HEK293 (cell line): ENCODE measurements at regions not wholly inside any gene's neighbourhood (a gene's known extent, or its start where the extent isn't known, plus 50 kb on each side); places are given as distances from the start of the nearest gene placed in this dataset.

Experiments
- CTCF ChIA-PET: fragments of 350-600 bp; formaldehyde crosslinking; extraction: SDS; loops from one replicate; lab custom pipeline; 2021; ENCODE audit warnings: antibody characterized with exemption; lab: Yijun Ruan, JAX
- POLR2A ChIA-PET: fragments of 300-600 bp; formaldehyde crosslinking; extraction: SDS; loops from one replicate; lab custom pipeline; 2020; ENCODE audit warnings: antibody characterized with exemption, inconsistent platforms; lab: Yijun Ruan, JAX
- H3K27ac ChIP-seq: fragments of 200-500 bp; sonication (Bioruptor generic); 2 replicates; pipeline ENCODE4 v1.5.1; 2014; ENCODE audit warnings: low read depth, low read length, control low read depth, inconsistent platforms; ENCODE audit errors: extremely low read depth
- H3K36me3 ChIP-seq, 2 experiments: fragments of 200-500 bp in 1 of 2; sonication (Bioruptor generic) in 1 of 2; 1 replicate in 1 of 2; 2 replicates in 1 of 2; pipeline ENCODE4 v1.5.1; 2014 to 2017; ENCODE audit warnings: inconsistent platforms in 2 of 2, low read length in 2 of 2; ENCODE audit not compliant: control insufficient read depth in 2 of 2, insufficient read depth in 1 of 2
- H3K4me1 ChIP-seq: fragments of 200-500 bp; sonication (Bioruptor generic); 2 replicates; pipeline ENCODE4 v1.5.1; 2014; ENCODE audit warnings: mild to moderate bottlenecking, low read length, inconsistent platforms; ENCODE audit not compliant: control insufficient read depth, insufficient read depth
- H3K4me3 ChIP-seq: 2 replicates; pipeline ENCODE4 v1.5.1; 2011; ENCODE audit warnings: low read depth, mild to moderate bottlenecking, control low read depth, low read length, moderate library complexity
- H3K9me3 ChIP-seq: fragments of 200-500 bp; sonication (Bioruptor generic); 2 replicates; pipeline ENCODE4 v1.5.1; 2014; ENCODE audit warnings: low read depth, low read length, inconsistent platforms; ENCODE audit not compliant: control insufficient read depth, insufficient read depth
- YY2 ChIP-seq: fragments of 450-650 bp; formaldehyde crosslinking; IDR thresholded peaks from 2 replicates; pipeline ENCODE4 v1.5.1; 2016; ENCODE audit warnings: missing biosample characterization, missing genetic modification characterization
- ZFHX2 ChIP-seq: fragments of 450-650 bp; formaldehyde crosslinking; conservative IDR thresholded peaks from 2 replicates; pipeline ENCODE4 v1.5.1; 2016; ENCODE audit warnings: missing biosample characterization, missing genetic modification characterization
- ZFP69B ChIP-seq: fragments of 450-650 bp; formaldehyde crosslinking; IDR thresholded peaks from 2 replicates; pipeline ENCODE4 v1.5.1; 2016; ENCODE audit warnings: missing biosample characterization, missing genetic modification characterization
- ZNF174 ChIP-seq: fragments of 450-650 bp; formaldehyde crosslinking; IDR thresholded peaks from 2 replicates; pipeline ENCODE4 v1.5.0; 2017; ENCODE audit warnings: missing biosample characterization, mild to moderate bottlenecking, missing genetic modification characterization
- ZNF19 ChIP-seq: fragments of 450-650 bp; formaldehyde crosslinking; IDR thresholded peaks from 2 replicates; pipeline ENCODE4; 2016; ENCODE audit warnings: missing biosample characterization, missing genetic modification characterization, low read depth
- ZNF223 ChIP-seq: fragments of 450-650 bp; formaldehyde crosslinking; IDR thresholded peaks from 2 replicates; pipeline ENCODE4 v1.5.1; 2016; ENCODE audit warnings: missing biosample characterization, missing genetic modification characterization
- ZNF23 ChIP-seq: fragments of 450-650 bp; formaldehyde crosslinking; IDR thresholded peaks from 2 replicates; pipeline ENCODE4 v1.5.1; 2016; ENCODE audit warnings: missing biosample characterization, missing genetic modification characterization, borderline replicate concordance
- ZNF239 ChIP-seq: fragments of 450-650 bp; formaldehyde crosslinking; IDR thresholded peaks from 2 replicates; pipeline ENCODE4 v1.5.1; 2016; ENCODE audit warnings: missing biosample characterization, missing genetic modification characterization
- ZNF274 ChIP-seq, 2 experiments: fragments of 200-500 bp in 1 of 2; fragments of 450-650 bp in 1 of 2; sonication (Bioruptor generic) in 1 of 2; formaldehyde crosslinking in 1 of 2; IDR thresholded peaks; 2 replicates each; pipeline versions ENCODE4 v1.5.1 to v1.6.1; 2014 to 2016; ENCODE audit warnings: borderline replicate concordance in 1 of 2, inconsistent platforms in 1 of 2, low read length in 1 of 2, missing biosample characterization in 1 of 2, missing genetic modification characterization in 1 of 2
- ZNF311 ChIP-seq: fragments of 450-650 bp; formaldehyde crosslinking; IDR thresholded peaks from 2 replicates; pipeline ENCODE4 v1.5.1; 2017; ENCODE audit warnings: missing biosample characterization, missing genetic modification characterization, borderline replicate concordance
- ZNF335 ChIP-seq: fragments of 450-650 bp; formaldehyde crosslinking; conservative IDR thresholded peaks from 2 replicates; pipeline ENCODE4 v1.5.1; 2016; ENCODE audit warnings: missing biosample characterization, missing genetic modification characterization
- ZNF391 ChIP-seq: fragments of 450-650 bp; formaldehyde crosslinking; IDR thresholded peaks from 2 replicates; pipeline ENCODE4 v1.5.1; 2016; ENCODE audit warnings: low read depth, missing biosample characterization, missing genetic modification characterization, borderline replicate concordance
- ZNF501 ChIP-seq: fragments of 450-650 bp; formaldehyde crosslinking; IDR thresholded peaks from 2 replicates; pipeline ENCODE4 v1.5.1; 2016; ENCODE audit warnings: missing biosample characterization, missing genetic modification characterization
- ZNF530 ChIP-seq: fragments of 450-650 bp; formaldehyde crosslinking; IDR thresholded peaks from 2 replicates; pipeline ENCODE4 v1.5.1; 2016; ENCODE audit warnings: low read depth, missing biosample characterization, missing genetic modification characterization
- ZNF571 ChIP-seq: fragments of 450-650 bp; formaldehyde crosslinking; IDR thresholded peaks from 2 replicates; pipeline ENCODE4 v1.5.0; 2017; ENCODE audit warnings: missing biosample characterization, missing genetic modification characterization
- ZNF785 ChIP-seq: fragments of 450-650 bp; formaldehyde crosslinking; IDR thresholded peaks from 2 replicates; pipeline ENCODE4 v1.5.1; 2016; ENCODE audit warnings: missing biosample characterization, missing genetic modification characterization
- TF ChIP-seq, protein P1 (sequence below): fragments of 450-650 bp; formaldehyde crosslinking; IDR thresholded peaks from 2 replicates; pipeline ENCODE4 v1.5.1; 2016; ENCODE audit warnings: missing biosample characterization, missing genetic modification characterization, borderline replicate concordance
- TF ChIP-seq, protein P2 (sequence below): fragments of 450-650 bp; formaldehyde crosslinking; conservative IDR thresholded peaks from 2 replicates; pipeline ENCODE4 v1.5.1; 2016; ENCODE audit warnings: low read depth, missing biosample characterization, missing genetic modification characterization

DNA sequence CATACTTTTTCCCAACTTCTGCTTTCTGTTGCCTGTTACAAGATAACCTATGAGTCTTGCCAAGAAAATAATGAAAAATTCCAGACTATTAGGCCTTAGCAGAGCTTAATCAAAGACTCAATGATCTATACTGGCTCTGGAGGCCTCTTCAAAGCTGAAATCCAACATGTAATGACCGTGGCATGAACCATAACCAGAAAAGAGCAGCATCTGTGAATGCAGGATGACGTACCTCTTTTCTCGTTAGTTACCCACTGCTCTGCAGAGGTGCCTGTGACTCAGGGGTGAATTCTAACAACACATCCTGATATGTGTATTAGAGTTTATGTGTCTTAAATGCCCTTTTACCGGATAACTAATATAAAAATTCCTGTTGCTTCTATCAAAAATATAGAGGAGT, 645.4 kb downstream of the PRELID2 start:
- H3K27ac ChIP-seq: no peak overlapping the region
- TF ChIP-seq ZFP69B (tag by site-specific recombination) (no peak), ZNF501 (no peak), ZNF274 (IDR thresholded peaks at IDR 0.05; ENCODE audit: low read length) (no peak), ZNF274 (tag by site-specific recombination; IDR thresholded peaks at IDR 0.05; ENCODE audit: borderline replicate concordance) (no peak)
- TF ChIP-seq, all 188 proteins: peak for 0
- Histone ChIP-seq H3K4me3 (no peak overlapping the region), H3K9me3 (no peaks in the 10 kb centered on the region), H3K36me3 (no peaks in the 10 kb centered on the region), H3K4me1 (no peaks in the 10 kb centered on the region)
- POLR2A ChIA-PET: no interaction called here
- CTCF ChIA-PET: no interaction called here

DNA sequence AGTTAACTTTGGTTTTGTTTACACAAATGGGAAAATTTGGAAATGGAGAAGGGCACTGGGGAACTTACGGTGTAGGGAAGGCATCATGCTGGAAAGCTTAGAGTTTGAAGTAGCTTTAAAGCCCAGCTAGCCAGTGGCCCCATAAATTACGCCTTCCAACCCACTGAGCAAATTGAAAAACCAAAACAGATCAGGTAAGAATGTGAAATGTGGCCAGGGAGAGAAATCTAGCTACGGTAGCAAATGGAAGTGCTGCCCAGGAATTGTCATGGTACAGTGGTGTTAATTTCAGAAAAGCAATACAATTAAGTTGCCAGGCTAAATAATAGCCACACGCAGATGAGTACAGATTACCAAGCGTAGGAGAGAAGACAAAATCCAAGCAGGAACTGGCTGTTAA, 654.8 kb downstream of the PRELID2 start:
- Histone ChIP-seq H3K9me3 (no peaks in the 10 kb centered on the region), H3K36me3 (no peaks in the 10 kb centered on the region; a peak in 1 of 3 replicates), H3K27ac (no peak overlapping the region), H3K4me3 (no peak overlapping the region)
- POLR2A ChIA-PET: no interaction called here
- CTCF ChIA-PET: interaction anchor here (0.7 kb wide), 2 partner anchors 9 to 58 kb away, joined by 3 read pairs; no protein-coding TSS in a partner anchor
- TF ChIP-seq ZNF530 (tag by site-specific recombination) (no peak), ZNF19 (no peak), ZFHX2 (no peak), YY2 (tag by site-specific recombination) (no peak), ZNF785 (no peak), ZNF391 (tag by site-specific recombination) (no peak), ZNF174 (tag by site-specific recombination) (no peak), ZNF223 (tag by site-specific recombination) (no peak), ZNF311 (tag by site-specific recombination) (no peak), ZNF571 (tag by site-specific recombination) (no peak), ZNF335 (no peak), ZNF239 (tag by site-specific recombination) (no peak), ZNF23 (tag by site-specific recombination) (no peak)
- TF ChIP-seq, protein P1, sequence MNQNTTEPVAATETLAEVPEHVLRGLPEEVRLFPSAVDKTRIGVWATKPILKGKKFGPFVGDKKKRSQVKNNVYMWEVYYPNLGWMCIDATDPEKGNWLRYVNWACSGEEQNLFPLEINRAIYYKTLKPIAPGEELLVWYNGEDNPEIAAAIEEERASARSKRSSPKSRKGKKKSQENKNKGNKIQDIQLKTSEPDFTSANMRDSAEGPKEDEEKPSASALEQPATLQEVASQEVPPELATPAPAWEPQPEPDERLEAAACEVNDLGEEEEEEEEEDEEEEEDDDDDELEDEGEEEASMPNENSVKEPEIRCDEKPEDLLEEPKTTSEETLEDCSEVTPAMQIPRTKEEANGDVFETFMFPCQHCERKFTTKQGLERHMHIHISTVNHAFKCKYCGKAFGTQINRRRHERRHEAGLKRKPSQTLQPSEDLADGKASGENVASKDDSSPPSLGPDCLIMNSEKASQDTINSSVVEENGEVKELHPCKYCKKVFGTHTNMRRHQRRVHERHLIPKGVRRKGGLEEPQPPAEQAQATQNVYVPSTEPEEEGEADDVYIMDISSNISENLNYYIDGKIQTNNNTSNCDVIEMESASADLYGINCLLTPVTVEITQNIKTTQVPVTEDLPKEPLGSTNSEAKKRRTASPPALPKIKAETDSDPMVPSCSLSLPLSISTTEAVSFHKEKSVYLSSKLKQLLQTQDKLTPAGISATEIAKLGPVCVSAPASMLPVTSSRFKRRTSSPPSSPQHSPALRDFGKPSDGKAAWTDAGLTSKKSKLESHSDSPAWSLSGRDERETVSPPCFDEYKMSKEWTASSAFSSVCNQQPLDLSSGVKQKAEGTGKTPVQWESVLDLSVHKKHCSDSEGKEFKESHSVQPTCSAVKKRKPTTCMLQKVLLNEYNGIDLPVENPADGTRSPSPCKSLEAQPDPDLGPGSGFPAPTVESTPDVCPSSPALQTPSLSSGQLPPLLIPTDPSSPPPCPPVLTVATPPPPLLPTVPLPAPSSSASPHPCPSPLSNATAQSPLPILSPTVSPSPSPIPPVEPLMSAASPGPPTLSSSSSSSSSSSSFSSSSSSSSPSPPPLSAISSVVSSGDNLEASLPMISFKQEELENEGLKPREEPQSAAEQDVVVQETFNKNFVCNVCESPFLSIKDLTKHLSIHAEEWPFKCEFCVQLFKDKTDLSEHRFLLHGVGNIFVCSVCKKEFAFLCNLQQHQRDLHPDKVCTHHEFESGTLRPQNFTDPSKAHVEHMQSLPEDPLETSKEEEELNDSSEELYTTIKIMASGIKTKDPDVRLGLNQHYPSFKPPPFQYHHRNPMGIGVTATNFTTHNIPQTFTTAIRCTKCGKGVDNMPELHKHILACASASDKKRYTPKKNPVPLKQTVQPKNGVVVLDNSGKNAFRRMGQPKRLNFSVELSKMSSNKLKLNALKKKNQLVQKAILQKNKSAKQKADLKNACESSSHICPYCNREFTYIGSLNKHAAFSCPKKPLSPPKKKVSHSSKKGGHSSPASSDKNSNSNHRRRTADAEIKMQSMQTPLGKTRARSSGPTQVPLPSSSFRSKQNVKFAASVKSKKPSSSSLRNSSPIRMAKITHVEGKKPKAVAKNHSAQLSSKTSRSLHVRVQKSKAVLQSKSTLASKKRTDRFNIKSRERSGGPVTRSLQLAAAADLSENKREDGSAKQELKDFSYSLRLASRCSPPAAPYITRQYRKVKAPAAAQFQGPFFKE (tag by site-specific recombination): no peak
- TF ChIP-seq, protein P2, sequence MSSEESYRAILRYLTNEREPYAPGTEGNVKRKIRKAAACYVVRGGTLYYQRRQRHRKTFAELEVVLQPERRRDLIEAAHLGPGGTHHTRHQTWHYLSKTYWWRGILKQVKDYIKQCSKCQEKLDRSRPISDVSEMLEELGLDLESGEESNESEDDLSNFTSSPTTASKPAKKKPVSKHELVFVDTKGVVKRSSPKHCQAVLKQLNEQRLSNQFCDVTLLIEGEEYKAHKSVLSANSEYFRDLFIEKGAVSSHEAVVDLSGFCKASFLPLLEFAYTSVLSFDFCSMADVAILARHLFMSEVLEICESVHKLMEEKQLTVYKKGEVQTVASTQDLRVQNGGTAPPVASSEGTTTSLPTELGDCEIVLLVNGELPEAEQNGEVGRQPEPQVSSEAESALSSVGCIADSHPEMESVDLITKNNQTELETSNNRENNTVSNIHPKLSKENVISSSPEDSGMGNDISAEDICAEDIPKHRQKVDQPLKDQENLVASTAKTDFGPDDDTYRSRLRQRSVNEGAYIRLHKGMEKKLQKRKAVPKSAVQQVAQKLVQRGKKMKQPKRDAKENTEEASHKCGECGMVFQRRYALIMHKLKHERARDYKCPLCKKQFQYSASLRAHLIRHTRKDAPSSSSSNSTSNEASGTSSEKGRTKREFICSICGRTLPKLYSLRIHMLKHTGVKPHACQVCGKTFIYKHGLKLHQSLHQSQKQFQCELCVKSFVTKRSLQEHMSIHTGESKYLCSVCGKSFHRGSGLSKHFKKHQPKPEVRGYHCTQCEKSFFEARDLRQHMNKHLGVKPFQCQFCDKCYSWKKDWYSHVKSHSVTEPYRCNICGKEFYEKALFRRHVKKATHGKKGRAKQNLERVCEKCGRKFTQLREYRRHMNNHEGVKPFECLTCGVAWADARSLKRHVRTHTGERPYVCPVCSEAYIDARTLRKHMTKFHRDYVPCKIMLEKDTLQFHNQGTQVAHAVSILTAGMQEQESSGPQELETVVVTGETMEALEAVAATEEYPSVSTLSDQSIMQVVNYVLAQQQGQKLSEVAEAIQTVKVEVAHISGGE (tag by site-specific recombination): no peak
- TF ChIP-seq, all 188 proteins: peak for 0
- H3K4me1 ChIP-seq: no peaks in the 10 kb centered on the region
